VCaP (cell line): ENCODE measurements at regions not wholly inside any gene's neighbourhood (a gene's known extent, or its start where the extent isn't known, plus 50 kb on each side); places are given as distances from the start of the nearest gene placed in this dataset.

Source experiments
- H3K27ac ChIP-seq: fragments of 450-650 bp; 2 replicates; pipeline ENCODE4 v1.5.1; 2017
- CTCF ChIP-seq: fragments of 450-650 bp; conservative IDR thresholded peaks from 2 replicates; pipeline ENCODE4 v1.5.1; 2017; ENCODE audit warnings: mild to moderate bottlenecking, moderate library complexity

GRCh38 chr13:78012046-78012445 is 93.4 kb upstream of the EDNRB start:
- no peak overlapping the region for H3K27ac ChIP-seq
- TF ChIP-seq CTCF: no peak

GRCh38 chr13:78004821-78005220 is 86.2 kb upstream of the EDNRB start:
- no peak overlapping the region for H3K27ac ChIP-seq
- TF ChIP-seq CTCF: no peak

GRCh38 chr13:77999746-78000145 is 81.1 kb upstream of the EDNRB start:
- no peak overlapping the region for H3K27ac ChIP-seq
- TF ChIP-seq CTCF: no peak

GRCh38 chr13:77994166-77994565 is 75.5 kb upstream of the EDNRB start:
- H3K27ac ChIP-seq: no peak overlapping the region
- TF ChIP-seq CTCF: no peak

- no peak for TF ChIP-seq CTCF
- H3K27ac ChIP-seq: no peak overlapping the region
Observed at GRCh38 chr13:77991003-77991402, 72.4 kb upstream of the EDNRB start.

- no peak overlapping the region for H3K27ac ChIP-seq
- TF ChIP-seq CTCF: no peak
Observed at GRCh38 chr13:77989281-77989680, 70.7 kb upstream of the EDNRB start.

- no peak overlapping the region for H3K27ac ChIP-seq
- no peak for TF ChIP-seq CTCF
Observed at GRCh38 chr13:77988355-77988754, 69.7 kb upstream of the EDNRB start.

- H3K27ac ChIP-seq: no peak overlapping the region
- TF ChIP-seq CTCF: no peak
Observed at GRCh38 chr13:77986713-77987112, 68.1 kb upstream of the EDNRB start.
